C4-2B (cell line): ENCODE measurements at regions not wholly inside any gene's neighbourhood (a gene's known extent, or its start where the extent isn't known, plus 50 kb on each side); places are given as distances from the start of the nearest gene placed in this dataset.

ENCODE experiments used
- H3K27ac ChIP-seq: fragments of 450-650 bp; 2 replicates; pipeline ENCODE4 v1.5.1; 2017
- CTCF ChIP-seq: fragments of 450-650 bp; conservative IDR thresholded peaks from 2 replicates; pipeline ENCODE4 v1.5.1; 2017; ENCODE audit warnings: mild to moderate bottlenecking
- ZFX ChIP-seq: fragments of 450-650 bp; IDR thresholded peaks from 2 replicates; pipeline ENCODE4 v1.6.1; 2017

- no peak overlapping the region for H3K27ac ChIP-seq
- TF ChIP-seq CTCF (no peak), ZFX (no peak)
Observed at GRCh38 chr4:121519236-121519838, 138.5 kb upstream of the QRFPR start.

GRCh38 chr4:121517241-121517640, 136.4 kb upstream of the QRFPR start:
- no peak overlapping the region for H3K27ac ChIP-seq
- TF ChIP-seq ZFX (no peak), CTCF (no peak)

- TF ChIP-seq CTCF: peak; percentile 30
- TF ChIP-seq ZFX: no peak
- no peak overlapping the region for H3K27ac ChIP-seq
Observed at GRCh38 chr4:121514443-121514842, 133.6 kb upstream of the QRFPR start.

DNA sequence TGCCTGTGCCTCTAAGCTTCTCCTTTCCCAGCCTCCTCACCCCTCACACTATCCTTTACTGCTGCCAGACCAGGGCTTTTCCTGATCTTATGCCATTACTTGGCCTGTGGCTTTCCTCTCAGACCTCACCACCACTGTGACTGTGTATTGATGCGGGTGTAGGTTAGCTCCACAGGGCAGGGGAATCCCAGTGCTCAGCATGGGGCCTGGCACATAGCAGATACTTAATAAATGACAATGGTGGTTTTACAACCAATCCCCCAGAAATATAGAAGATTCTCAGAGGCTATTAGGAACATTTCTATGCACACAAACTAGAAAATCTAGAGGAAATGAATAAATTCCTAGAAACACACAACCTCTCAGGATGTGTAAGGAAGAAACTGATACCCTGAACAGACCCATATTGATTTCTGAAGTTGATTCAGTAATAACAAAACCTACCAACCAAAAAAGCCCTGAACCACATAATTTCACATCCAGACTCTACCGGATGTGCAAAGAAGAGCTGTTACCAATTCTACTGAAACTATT, 129.6 kb upstream of the QRFPR start:
- no peak for TF ChIP-seq CTCF
- TF ChIP-seq ZFX: no peak
- H3K27ac ChIP-seq: no peak overlapping the region

DNA sequence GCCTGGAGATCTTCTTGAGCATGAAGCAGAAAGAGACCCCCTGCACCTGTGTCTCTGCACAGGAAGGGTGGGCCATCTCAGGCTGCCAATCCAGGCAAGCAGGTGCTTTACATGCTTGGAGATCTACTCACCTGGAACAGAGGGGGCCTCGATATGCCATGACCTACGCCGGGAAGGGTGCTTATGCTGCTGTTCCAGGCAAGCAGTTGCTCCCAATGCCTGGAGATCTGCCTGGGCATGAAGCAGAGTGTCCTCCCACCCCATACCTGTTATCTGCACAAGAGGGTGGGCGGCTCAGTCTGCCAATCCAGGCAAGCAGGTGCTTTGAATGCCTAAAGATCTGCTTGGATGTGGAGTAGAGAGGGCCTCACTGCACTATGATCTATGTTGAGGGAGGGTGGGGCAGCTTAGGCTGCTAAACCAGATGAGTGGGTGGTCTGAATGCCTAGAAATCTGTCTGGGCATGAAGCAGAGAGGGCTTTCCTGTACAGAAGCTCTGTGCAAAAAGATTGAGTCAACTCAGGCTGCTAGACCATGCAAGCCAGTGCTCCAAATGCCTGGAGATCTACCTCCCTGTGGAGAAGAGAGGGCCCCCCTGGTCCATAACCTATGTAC, 104.5 kb upstream of the QRFPR start:
- H3K27ac ChIP-seq: no peak overlapping the region
- no peak for TF ChIP-seq ZFX
- no peak for TF ChIP-seq CTCF

GRCh38 chr4:121484633-121485032, 103.8 kb upstream of the QRFPR start:
- TF ChIP-seq ZFX: no peak
- peak; percentile 82 for TF ChIP-seq CTCF
- H3K27ac ChIP-seq: no peak overlapping the region

DNA sequence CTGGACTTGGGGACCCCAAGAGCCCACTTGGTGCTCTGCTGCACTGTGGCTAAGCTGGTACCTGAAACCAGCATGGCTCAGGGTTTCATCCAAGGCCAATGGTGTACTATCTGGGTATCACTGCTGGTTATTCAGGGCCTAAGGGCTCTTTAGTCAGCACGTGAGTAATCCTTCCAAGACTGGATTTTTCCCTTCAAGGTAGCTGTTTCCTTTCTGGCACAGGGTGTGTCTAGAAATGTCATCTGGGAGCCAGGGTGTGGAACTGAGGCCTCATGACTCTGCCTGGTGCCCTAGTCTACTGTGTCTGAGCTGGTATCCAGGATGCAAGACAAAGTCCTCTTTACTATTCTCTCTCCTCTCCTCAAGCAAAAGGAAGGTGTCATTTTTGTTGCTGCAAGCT, 99.0 kb upstream of the QRFPR start:
- TF ChIP-seq ZFX (no peak), CTCF (no peak)

More for the DNA sequence above, 99.0 kb upstream of the QRFPR start:
- no peak overlapping the region for H3K27ac ChIP-seq
